NCI-H146 treated with DMSO at 0.1 percent for 48 hours (cell line): ENCODE measurements at regions not wholly inside any gene's neighbourhood (a gene's known extent, or its start where the extent isn't known, plus 50 kb on each side); places are given as distances from the start of the nearest gene placed in this dataset.
"Not testable (repeated sequence)": the region's sequence is repeated elsewhere in the genome, so short reads cannot be mapped to it uniquely, and the experiment has no call there.

ENCODE experiments used
- DNase-seq: peaks from one replicate; lab custom pipeline; 2025; ENCODE audit not compliant: unreplicated experiment; lab: John Stamatoyannopoulos, UW

DNA sequence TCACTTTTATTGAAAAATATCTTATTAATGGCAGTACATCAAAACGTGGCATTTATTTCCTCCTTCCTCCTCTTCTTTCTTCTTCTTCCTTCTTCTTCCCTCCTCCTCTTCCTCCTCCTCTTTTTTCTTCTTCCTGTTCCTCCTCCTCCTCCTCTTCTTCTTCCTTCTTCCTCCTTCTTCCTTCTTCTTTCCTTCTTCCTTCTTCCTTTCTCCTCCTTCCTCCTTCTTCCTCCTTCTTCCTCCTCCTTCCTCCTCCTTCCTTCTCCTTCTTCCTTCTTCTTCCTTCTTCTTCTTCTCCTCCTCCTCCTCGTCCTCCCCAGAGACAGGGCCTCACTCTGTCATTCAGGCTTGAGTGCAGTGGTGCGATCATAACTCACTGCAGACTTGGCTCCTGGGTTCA is 457.2 kb downstream of the AEBP2 start:
- DNase-seq: no peak

DNA sequence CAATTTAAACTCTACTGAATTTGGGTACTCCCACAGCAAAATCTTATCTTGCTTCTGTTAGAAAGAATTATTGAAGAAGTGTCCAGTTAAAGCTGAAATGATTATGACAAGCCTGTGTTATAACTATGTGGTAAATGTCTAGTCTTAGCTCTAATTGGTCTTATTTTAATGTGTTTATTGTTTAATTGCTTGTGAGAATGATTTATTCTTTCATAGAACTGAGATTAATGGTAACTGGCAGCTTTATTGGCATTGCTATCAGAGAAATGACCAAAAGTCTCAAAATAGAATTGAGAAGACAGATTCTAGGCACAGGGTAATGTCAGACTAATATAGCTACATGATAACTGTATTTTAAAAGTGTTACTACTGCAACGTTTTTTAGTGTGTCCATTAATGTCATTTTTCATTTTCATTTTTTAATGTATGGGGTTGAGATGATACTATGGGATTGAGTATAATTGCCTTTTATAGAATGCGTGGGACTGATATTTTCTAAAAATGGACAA is 458.7 kb downstream of the AEBP2 start:
- no peak for DNase-seq

DNA sequence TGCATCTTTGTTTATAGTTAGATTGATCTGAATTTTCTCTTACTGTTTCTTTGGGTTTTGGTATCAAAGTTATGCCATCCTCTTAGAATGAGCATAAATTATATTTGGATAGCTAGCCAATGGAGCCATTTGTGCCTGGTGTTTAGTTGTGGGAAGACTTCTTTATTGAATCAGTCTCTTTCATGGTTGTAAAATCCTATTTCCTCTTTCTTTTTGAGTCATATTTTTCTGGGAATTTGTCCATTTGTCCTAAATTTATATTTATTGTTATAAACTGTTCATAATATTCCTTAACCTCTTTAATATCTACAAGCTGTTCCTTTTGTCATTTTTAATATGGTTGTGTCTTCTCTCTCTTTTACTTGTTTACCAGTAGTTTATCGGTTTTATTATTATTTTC is 462.5 kb downstream of the AEBP2 start:
- DNase-seq: no peak

DNA sequence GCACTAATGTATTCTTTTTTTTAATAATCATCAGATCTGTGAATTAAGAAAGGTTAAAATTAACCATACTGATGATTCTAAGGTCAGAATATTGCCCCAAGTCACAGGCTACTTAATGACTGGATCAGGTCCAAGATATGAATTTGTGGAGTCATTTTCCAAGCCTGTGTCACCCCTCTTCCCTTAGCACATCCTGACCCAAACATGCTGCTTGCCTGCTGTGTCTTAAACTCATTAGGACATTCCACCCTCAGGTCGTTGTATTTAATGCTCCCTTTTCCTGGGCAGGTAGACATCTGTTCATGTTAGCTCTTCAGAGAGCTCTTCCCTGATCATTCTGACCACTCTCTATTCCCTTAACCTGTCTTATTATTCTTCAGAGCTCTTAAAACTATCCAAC is 463.5 kb upstream of the PDE3A start:
- DNase-seq: no peak

DNA sequence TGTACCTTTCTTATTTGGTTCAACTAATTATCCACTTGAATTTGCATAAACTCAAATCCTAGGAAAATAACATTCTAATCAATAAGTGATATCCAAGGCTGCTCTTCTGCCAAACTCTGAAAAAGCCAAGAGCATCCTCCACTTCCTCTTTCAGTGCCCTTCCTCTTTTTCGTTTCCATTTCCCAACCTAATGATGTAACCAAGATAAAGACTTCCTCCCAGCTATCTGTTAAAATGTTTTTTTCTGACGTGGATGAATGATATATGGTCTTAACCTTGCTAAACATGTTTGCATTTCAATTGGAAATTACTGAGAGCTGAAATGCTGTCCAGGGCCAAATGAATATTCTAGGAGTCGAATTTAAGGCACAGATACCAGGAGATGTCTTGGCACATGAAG is 459.5 kb upstream of the PDE3A start:
- no peak for DNase-seq

DNA sequence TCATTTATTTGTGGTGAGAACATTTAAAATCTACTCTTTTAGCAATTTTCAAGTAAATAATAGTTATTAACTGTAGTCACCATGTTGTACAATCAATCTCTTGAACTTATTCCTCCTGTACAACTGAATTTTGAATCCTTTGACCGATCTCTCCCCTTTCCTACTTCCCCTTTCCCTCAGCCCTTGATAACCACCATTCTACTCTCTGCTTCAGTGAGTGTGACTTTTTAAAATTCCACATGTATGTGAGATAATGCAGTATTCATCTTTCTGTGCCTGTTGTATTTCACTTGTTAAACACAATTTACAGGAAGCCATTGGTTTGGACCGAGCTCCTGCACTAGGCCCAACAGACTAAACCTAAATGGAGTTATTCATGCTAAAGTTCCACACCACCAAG is 458.9 kb upstream of the PDE3A start:
- DNase-seq: no peak

DNA sequence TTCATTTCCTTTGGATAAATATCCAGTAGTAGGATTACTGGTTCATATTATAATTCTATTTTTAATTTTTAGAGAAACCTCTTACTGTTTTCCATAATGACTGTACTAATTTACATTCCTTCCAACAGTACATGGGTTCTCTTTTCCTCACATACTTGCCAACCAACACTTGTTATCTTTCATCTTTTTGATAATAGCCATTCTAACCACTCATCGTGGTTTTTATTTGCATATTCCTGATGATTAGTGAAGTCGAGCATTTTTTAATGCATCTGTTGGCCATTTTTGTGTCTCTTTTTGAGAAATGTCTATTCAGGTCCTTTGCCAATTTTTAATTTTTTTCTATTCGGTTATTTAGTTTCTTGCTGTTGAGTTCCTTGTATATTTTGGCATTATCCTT is 457.7 kb upstream of the PDE3A start:
- no peak for DNase-seq

DNA sequence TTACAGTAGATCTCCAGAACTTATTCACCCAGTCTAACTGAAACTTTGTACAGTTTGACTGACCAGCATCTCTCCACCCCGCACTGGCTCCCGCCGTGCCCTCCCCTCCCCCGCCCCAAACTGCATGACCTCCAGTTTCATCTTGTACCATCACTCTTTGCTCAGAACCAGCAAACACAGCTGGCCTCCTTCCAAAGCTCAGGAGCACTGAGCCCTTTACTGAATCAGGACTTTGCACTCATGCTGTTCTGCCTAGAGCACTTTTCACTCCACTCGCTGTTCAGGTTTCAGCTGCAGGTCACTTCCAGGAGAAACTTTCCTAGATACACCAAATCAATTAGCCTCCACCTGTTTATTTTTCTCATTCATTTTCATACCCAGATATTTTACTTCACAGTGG is 455.3 kb upstream of the PDE3A start:
- peak; percentile 11 for DNase-seq

DNA sequence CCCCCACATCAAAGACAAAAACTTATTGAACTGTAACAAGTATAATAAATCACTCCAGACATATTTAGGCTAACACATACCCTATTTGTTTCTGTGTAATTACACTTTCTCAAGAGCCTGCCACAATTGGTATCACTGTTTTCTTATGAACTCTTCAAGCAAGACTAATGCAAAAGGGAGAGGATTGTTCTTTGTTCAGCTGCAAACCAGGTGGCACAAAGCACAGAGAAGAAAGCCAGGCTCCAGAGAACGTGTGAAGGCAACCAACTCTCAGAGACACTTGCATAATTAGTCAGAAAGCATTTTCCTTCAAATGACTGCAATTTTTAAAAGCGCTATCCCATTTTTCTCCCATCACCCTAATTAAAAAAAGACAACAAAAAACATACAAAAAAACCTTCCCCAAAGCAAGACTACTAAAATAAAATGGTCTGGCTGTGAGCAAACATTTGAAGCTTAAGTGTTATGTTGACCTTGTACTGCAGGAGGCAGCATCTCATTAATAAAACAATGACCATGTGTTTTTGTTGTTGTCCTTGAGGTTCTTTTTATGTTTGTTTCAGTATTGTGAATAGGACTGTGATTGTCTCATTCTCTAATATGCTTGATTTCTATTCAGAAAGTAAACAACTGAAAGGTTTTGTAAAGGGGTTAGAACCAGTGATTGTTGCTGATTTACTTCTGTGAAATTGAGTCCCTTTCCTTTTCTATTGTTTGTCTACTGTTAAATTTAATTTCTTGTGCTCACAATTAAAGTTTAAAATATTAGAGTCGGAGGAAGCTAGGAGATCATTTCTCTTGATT is 452.7 kb upstream of the PDE3A start:
- peak; percentile 94 for DNase-seq

DNA sequence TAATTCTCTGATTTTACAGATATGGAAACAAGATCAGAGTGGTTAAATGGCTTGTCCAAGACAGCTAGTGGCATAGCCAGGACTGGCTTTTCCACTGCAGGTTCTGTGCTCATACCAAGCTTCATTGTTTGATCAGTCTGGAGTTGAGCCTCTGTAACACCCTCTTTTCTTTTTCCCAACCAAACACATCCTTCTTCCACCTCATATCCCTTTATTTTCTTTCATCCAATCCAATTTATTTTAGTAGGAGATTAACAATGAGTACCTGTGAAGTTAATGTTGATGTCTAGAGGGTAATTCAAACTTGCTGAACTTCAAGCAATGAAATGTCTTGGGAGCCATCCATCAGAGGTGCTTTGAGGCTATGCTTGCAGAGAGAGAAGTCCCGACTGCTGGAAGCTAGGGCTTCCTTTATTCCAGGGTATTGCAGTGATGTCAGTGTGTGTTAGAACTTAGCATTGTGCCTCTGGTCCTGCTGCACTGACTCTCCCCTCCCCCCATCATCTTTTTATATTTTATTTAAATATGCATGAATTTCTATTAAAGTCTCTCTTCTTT is 452.1 kb upstream of the PDE3A start:
- DNase-seq: peak; percentile 53

DNA sequence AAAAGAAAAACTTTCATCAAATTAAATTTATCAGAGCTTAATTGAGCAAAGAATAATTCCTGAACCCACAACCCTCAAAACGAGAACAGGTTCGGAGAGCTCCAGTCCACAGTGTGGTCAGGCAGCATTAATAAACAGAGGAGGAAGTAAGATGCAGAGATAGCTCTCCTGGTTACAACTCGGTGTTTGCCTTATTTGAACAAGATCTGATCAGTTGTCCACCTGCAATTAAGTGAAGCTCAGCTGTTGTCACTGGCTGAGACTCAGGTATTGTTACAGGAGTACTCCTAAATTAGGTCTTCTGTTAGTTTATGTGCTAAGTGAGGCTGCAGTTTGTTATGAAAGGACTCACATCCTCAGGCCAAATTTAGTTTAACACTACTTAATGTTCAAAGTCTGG is 451.4 kb upstream of the PDE3A start:
- DNase-seq: peak; percentile 88

DNA sequence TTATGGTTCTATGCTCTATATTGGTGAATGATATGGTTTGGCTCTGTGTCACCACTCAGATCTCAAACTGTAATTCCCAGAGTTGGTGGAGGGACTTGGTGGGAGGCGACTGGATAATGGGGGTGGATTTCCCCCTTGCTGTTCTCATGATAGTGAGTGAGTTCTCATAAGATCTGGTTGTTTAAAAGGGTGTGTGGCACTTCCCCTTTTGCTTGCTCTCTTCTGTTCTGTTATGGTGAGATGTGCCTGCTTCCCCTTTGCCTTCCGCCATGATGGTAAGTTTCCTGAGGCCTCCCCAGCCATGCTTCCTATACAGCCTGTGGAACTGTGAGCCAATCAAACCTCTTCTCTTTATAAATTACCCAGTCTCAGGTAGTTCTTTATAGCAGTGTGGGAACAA is 446.6 kb upstream of the PDE3A start:
- DNase-seq: not testable (repeated sequence)

DNA sequence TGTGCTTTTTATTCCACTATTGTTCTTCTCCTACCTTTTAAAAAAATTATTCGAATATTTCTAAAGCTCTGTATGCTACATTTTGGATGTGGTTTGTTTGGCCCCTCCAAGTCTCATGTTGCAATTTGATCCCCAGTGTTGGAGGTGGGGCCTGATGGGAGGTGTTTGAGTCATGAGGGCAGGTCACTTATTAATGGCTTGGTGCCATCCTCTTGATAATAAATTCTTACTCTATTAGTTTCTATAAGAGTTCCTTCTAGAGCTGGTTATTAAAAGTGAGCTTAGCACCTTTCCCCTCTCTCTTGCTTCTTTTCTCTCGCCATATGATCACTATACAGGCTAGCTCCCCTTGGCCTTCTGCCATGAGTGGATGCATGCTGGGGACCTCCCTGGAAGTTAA is 445.6 kb upstream of the PDE3A start:
- no peak for DNase-seq

DNA sequence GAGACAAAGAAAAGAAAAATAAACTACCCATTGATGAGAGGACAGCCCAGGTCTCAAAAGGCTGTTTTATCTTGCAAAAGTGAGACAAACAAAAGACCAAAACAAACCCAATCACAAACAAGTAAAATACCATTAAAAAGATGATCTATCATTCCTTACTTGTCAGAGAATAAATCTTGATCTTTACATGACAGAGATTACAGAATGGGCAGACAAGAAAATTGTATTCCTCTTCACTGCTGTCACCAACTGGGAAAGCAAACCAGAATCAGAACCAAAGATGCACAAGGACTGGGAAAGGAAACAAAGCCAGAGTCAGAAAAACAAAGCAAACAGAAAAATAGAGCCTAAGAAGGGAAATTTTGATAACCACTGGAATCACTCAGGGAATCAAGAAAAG is 444.0 kb upstream of the PDE3A start:
- DNase-seq: no peak

DNA sequence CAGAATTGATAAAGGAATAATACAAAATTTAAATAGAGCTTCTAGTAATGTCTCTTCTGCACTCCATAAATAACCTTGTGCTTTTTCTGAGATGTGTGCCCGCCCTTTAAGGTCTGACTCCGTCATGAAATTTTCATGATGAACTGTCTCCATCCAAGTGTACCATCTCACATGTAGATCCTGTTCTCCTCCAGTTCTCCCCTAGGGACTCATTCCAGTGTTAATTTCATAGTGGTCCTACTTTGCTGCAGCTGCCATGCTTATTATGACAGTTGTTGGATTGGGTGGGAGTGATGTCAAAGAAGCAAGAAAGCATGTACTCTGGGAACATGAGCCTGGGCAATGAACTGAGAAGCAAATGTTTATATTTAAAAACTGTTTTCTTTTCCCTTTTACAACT is 442.5 kb upstream of the PDE3A start:
- no peak for DNase-seq

DNA sequence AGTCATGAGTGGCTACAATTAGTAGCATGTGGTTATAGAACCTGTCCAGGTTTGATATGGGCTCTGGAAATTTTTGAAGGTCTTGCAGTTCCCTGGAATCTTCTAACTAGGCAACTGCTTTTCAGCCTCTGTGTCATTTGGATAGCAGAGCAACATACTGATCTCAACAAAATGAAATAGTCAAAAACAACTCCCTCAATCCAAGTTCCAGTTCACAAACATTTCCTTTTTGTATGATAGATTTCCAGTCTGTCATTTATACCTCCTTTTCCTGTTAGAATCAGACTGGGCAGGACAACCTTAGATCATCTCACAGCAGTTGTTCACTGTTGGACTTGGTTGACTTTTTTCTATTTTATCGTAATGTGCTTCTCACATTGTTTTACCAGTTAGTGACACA is 442.1 kb upstream of the PDE3A start:
- DNase-seq: no peak

DNA sequence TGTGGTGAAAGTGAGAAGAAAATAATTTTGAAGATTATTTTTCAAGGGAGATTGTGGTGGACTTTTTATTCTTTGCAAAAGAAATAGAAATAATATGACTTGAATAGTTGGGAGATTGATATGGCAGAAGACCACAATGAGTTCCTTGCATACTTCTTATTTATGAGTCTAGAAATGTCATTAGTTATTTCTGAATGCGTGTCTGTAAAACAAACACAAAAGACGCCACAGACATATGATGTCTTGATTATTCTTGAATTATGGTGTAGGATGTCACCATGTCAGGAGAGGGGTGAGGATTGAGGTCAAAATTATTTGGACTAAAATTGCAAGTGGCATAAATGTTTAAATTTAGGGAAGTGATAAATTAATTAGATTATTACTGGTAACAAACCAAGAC is 440.7 kb upstream of the PDE3A start:
- no peak for DNase-seq

DNA sequence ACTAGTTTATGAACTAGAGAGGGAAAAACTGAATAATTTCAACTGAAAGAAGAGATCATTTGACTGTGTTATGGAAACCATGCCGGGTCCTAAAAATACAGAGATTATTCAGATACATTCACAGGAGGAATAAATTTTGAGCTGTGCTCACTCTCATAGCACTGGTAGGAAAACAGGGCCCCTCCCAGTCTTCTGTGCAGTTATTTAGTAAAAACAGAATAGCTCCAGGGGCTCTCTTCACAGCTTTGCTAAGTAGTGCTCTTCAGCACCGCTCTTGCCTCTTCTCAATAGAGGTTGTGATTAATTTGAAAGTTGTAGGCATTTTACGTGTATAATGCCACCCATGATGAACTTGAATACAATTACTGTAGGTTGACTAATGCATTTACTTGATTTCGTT is 435.9 kb upstream of the PDE3A start:
- no peak for DNase-seq

DNA sequence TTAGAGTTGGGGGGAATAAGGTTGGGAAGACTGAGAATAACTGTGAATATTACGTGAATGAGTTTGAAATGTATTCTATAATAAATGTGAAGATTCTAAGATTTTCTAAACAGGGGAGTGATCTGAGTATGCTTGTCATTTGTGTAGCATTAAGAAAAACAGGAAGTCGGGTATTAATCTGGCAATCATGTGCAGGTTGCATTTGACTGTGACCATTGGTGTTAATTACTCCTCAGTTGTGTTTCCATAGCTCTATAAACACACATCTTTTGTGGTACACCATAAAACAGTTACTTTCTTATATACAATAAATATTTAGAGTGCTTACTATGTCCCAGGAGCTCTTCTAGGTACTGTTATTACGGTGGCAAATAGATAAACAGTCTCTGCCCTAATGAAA is 434.4 kb upstream of the PDE3A start:
- DNase-seq: no peak

DNA sequence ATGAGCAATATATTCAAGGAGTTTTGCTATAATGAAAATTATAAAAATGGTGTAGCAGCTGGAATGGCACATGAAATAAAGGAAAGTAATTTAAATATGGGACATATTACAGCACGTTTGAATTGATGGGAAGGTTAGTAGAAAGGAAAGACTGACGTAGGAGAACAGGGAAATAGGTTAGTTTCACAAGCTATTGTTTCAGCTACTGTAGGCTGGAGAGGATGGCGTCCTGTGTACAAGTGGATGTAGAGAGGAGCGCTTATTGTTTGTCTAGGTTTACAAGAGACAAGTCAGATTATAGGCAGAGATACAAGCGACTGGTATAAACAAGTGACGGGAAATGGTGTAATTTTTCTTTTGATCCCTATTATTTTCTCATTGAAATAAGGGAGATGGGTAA is 431.2 kb upstream of the PDE3A start:
- DNase-seq: no peak

DNA sequence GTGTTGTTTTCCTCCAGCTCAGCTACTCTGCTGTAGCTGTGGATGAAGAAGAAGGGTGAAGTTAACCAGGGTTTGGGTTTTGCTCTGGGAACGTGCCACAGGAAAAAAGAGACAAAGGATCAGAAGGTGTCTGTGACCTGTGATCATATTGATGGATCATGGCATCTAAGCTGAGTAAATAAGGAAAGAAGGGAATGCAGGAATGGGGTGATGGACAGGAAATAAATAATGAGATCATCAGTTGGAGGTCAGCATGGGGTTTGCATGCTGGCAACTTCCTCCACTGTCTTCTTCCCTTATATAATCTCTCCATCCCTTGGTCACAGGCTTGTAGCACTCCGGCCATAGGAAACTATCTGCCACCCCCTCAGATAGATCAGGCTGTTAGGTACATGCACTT is 430.3 kb upstream of the PDE3A start:
- no peak for DNase-seq

DNA sequence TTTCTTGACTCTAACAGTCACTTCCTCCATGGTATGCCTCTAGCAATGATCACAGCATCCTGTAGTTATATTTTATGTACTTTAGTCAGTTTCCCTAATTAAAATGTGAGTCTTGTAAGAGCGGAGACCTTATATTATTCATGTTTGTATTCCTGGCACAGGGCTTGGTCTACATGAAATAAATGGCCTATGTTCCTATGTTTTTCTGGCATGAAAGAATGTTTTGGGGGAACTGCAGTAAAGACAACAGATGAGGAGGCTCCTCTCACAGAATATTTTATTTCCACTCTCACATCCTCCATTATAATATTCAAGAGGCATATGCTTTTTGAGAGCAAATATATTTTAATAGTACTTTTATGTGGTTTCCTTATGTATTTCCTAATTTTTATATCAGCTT is 429.8 kb upstream of the PDE3A start:
- no peak for DNase-seq

DNA sequence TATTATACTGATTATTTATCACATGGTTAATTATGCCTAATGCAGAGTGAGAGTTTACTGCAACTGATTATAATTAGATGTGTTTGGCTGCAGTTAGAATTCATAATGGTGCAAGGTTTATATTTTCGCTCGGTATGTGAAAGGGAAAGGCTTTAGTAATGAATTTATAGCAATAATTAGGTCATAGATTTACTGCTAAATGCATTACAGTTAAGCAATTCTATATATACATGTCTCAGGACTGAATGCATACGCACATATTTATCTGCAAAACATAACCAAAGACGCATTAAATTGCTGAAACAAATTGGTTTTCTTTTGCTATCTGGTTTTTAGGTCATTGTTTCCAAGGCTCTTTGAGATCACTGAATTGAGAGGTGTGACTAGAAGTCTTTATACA is 428.1 kb upstream of the PDE3A start:
- no peak for DNase-seq
